Stimulated activated CD4-positive, alpha-beta T cell treated with anti-CD3 and anti-CD28 coated beads, TNF-alpha, amount 100 ng/mL, for 24 hours (primary cell): ENCODE measurements at regions not wholly inside any gene's neighbourhood (a gene's known extent, or its start where the extent isn't known, plus 50 kb on each side); places are given as distances from the start of the nearest gene placed in this dataset.

Experiments used
- DNase-seq, 3 experiments: peaks; one replicate each; pipeline ENCODE4 v3.0.0-alpha.2; 2020; ENCODE audit warnings: low read depth in 3 of 3

- DNase-seq, result no peak
Measured at GRCh38 chr5:65068410-65068809, 299.7 kb downstream of the CWC27 start.

- no peak for DNase-seq
Measured at GRCh38 chr5:65070026-65070425, 301.3 kb downstream of the CWC27 start.

- no peak for DNase-seq
Measured at GRCh38 chr5:65072850-65073249, 304.1 kb downstream of the CWC27 start.

- no peak for DNase-seq
Measured at GRCh38 chr5:65073250-65073661, 304.5 kb downstream of the CWC27 start.

GRCh38 chr5:65075623-65076250, 307.0 kb downstream of the CWC27 start:
- no peak for DNase-seq

GRCh38 chr5:65076251-65076869, 307.6 kb downstream of the CWC27 start:
- DNase-seq, result peak; percentile 10 to 38 (median 17)

- no peak for DNase-seq
Measured at GRCh38 chr5:65077653-65078052, 308.9 kb downstream of the CWC27 start.

- no peak for DNase-seq
Measured at GRCh38 chr5:65078331-65078730, 309.6 kb downstream of the CWC27 start.

GRCh38 chr5:65081071-65081470, 312.3 kb downstream of the CWC27 start:
- DNase-seq, result no peak

- no peak for DNase-seq
Measured at GRCh38 chr5:65084795-65085515, 316.2 kb downstream of the CWC27 start.

- no peak for DNase-seq
Measured at GRCh38 chr5:65085516-65085850, 316.8 kb downstream of the CWC27 start.

GRCh38 chr5:65086234-65086890, 317.6 kb downstream of the CWC27 start:
- DNase-seq, result no peak

GRCh38 chr5:65087154-65087553, 318.4 kb downstream of the CWC27 start:
- DNase-seq, result no peak

- DNase-seq, result no peak
Measured at GRCh38 chr5:65094279-65094678, 325.5 kb downstream of the CWC27 start.

GRCh38 chr5:65098393-65098792, 329.7 kb downstream of the CWC27 start:
- DNase-seq, result no peak
